ENCODE measurements at regions not wholly inside any gene's neighbourhood (a gene's known extent, or its start where the extent isn't known, plus 50 kb on each side); places are given as distances from the start of the nearest gene placed in this dataset.

DNA sequence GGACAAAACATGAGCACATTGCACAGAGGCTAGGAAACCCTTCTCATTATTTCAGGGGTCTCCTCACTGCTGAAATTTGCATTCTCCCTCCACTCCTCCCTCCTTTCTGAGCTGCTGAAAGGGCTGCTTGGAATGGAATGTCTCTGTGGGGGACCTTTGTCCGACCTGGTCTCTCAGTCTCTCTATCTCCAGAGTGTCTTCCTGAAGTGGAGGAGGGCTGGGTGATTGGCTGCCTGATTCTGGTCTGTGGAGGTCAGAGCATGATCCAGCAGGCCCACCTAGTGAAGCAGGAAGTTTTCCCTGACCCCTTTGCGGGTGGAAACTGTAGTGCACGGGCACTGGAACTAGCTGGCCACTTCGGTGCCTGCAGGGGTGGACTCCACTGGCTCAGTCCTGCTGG, 560.5 kb upstream of the HS6ST1 start:
- Histone ChIP-seq H3K27ac (ENCODE audit: low read depth, low read length) (no peak overlapping the region), H3K9ac (ENCODE audit: low read length) (no peak overlapping the region), H3K4me1 (ENCODE audit: control insufficient read depth, insufficient read depth, low read length) (peaks cover 28% of the 10 kb centered on the region)

DNA sequence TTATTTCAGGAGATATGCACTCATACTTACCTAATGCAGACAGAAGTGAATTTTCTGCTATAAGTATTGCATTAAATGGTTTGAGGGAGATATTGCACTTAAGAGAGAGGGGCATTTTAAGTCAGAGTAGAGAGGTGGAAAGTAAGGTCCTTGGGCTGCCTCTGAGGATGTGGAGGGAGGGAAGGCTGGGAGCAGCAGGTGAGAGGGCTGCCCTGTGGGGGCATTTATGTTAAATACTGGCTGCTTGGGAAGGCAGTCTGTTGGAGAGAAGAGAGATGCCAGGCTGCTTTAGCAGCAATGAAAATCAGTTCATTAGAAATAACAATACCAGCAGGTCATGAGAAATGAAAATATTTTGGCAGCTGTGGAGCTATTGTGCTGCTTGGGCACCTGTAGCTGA, 576.2 kb upstream of the HS6ST1 start:
- Histone ChIP-seq H3K27me3 (ENCODE audit: control insufficient read depth, insufficient read depth, low read length) (no peaks in the 10 kb centered on the region), H3K9me3 (ENCODE audit: control insufficient read depth, insufficient read depth, low read depth, low read length) (no peaks in the 10 kb centered on the region), H3K9ac (ENCODE audit: low read length) (no peak overlapping the region), H3K27ac (ENCODE audit: low read depth, low read length) (no peak overlapping the region), H3K4me1 (ENCODE audit: control insufficient read depth, insufficient read depth, low read length) (no peaks in the 10 kb centered on the region), H3K4me3 (ENCODE audit: low read depth, low read length) (no peak overlapping the region), H3K36me3 (ENCODE audit: control insufficient read depth, insufficient read depth, low read length) (no peaks in the 10 kb centered on the region)

More for the DNA sequence above, 560.5 kb upstream of the HS6ST1 start:
- Histone ChIP-seq H3K36me3 (ENCODE audit: control insufficient read depth, insufficient read depth, low read length) (no peaks in the 10 kb centered on the region), H3K4me3 (ENCODE audit: low read depth, low read length) (no peak overlapping the region), H3K9me3 (ENCODE audit: control insufficient read depth, insufficient read depth, low read depth, low read length) (peaks cover 4% of the 10 kb centered on the region; the same call in 1 of the 2 replicates), H3K27me3 (ENCODE audit: control insufficient read depth, insufficient read depth, low read length) (no peaks in the 10 kb centered on the region)

DNA sequence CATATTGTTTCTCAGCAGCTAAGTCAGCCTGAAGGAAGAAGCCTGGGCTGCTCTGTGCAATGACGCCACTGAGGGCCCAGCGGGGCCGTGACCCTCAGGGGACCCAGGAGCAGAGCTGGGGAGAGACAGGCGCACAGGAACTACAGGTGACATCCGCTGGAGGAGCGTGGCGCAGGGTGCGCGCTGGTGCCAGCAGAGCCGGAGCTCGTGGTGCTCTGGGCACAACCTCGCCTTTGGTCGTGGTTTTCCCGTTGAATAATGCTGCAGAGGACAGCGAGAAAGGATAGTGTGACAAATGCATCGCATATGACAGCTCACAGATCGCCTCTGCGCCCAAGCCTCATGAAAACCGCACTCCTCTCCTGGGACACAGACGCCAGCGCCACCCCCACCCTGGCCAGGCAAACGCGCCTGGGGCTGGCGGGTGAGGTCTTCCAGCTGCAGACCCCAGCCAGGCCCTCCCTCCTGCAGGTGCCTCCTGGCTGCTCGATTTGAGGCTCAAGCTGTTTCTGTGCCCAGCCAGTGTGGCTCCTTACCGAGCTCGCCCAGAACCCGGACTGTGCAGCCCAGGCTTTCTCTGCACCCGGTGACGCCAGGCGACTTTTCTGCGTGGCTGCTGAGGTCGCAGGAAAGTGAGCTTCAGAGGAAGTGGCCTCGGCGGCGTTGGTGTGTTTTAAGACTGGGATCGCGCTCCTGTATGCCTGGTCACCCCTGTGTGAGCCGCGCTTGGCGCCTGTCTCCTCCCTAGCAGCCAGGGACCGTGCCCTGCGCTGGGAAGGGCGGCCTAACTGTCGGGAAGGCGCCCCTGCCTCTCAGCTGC, 583.1 kb upstream of the HS6ST1 start:
- Histone ChIP-seq H3K27me3 (ENCODE audit: control insufficient read depth, insufficient read depth, low read length) (no peaks in the 10 kb centered on the region), H3K36me3 (ENCODE audit: control insufficient read depth, insufficient read depth, low read length) (no peaks in the 10 kb centered on the region), H3K9ac (ENCODE audit: low read length) (no peak overlapping the region), H3K9me3 (ENCODE audit: control insufficient read depth, insufficient read depth, low read depth, low read length) (peaks cover 10% of the 10 kb centered on the region), H3K27ac (ENCODE audit: low read depth, low read length) (no peak overlapping the region), H3K4me1 (ENCODE audit: control insufficient read depth, insufficient read depth, low read length) (no peaks in the 10 kb centered on the region), H3K4me3 (ENCODE audit: low read depth, low read length) (no peak overlapping the region)

DNA sequence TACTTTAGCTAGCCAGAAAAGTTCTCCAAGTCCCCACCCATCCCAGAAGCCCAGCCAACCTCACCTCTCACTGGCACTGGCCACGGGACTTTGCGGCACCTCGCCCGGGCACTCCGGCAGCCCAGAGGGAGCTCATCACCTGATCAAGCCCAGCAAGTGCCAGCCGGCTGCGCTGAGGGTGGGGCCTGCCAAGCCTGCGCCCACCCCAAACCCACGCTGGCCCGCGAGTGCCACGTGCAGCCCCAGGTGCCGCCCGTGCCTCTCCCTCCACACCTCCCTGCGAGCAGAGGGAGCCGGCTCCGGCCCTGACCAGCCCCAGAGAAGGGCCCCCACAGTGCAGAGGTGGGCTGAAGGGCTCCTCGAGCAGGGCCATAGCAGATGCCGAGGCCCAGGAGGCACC, 585.0 kb upstream of the HS6ST1 start:
- Histone ChIP-seq H3K9me3 (ENCODE audit: control insufficient read depth, insufficient read depth, low read depth, low read length) (peaks cover 10% of the 10 kb centered on the region), H3K9ac (ENCODE audit: low read length) (no peak overlapping the region)

DNA sequence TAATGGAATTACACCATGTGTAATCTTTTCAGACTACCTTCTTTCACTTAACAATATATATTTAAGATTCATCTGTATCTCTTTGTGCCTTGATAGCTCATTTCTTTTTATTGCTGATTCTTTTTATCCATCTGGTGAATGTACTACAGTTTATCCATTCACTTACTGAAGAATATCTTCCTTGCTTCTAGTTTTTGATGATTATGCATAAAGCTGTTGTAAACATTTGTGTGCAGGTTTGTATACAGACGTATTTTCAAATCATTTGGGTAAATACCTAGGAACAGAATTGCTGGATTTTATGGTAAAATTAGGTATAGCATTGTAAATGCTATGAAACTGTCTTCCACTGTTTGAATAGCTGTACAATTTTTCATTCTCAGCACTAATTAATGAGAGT, 592.6 kb upstream of the HS6ST1 start:
- H3K36me3 ChIP-seq (ENCODE audit: control insufficient read depth, insufficient read depth, low read length), result no peaks in the 10 kb centered on the region
- H3K9me3 ChIP-seq (ENCODE audit: control insufficient read depth, insufficient read depth, low read depth, low read length), result peaks cover 4% of the 10 kb centered on the region; the same call in 1 of the 2 replicates
- H3K9ac ChIP-seq (ENCODE audit: low read length), result no peak overlapping the region
- no peak overlapping the region for H3K27ac ChIP-seq (ENCODE audit: low read depth, low read length)
- no peaks in the 10 kb centered on the region for H3K27me3 ChIP-seq (ENCODE audit: control insufficient read depth, insufficient read depth, low read length)
- no peaks in the 10 kb centered on the region for H3K4me1 ChIP-seq (ENCODE audit: control insufficient read depth, insufficient read depth, low read length)
- H3K4me3 ChIP-seq (ENCODE audit: low read depth, low read length), result no peak overlapping the region

More for the DNA sequence above, 585.0 kb upstream of the HS6ST1 start:
- Histone ChIP-seq H3K4me1 (ENCODE audit: control insufficient read depth, insufficient read depth, low read length) (no peaks in the 10 kb centered on the region), H3K4me3 (ENCODE audit: low read depth, low read length) (no peak overlapping the region), H3K36me3 (ENCODE audit: control insufficient read depth, insufficient read depth, low read length) (no peaks in the 10 kb centered on the region), H3K27me3 (ENCODE audit: control insufficient read depth, insufficient read depth, low read length) (no peaks in the 10 kb centered on the region), H3K27ac (ENCODE audit: low read depth, low read length) (no peak overlapping the region)

DNA sequence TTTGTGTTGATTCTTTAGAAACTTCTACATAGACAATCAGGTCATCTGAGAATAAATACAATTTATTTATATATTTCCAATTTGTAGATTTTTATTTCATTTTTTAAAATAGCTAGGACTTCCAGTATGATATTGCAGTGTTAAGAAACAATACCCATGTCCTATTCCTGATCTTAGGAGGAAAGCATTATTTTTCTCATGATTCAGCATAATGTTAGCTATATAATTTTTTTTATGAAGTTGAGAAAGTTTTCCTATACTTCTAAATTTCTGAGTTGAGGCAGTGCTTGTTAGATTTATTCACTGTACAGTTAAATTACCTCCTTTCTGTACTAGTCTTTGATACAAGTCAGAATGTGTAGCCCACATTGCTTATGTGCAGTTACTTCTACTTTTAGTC, 595.7 kb upstream of the HS6ST1 start:
- Histone ChIP-seq H3K27ac (ENCODE audit: low read depth, low read length) (no peak overlapping the region), H3K27me3 (ENCODE audit: control insufficient read depth, insufficient read depth, low read length) (no peaks in the 10 kb centered on the region), H3K4me3 (ENCODE audit: low read depth, low read length) (no peak overlapping the region), H3K9ac (ENCODE audit: low read length) (no peak overlapping the region), H3K36me3 (ENCODE audit: control insufficient read depth, insufficient read depth, low read length) (no peaks in the 10 kb centered on the region), H3K9me3 (ENCODE audit: control insufficient read depth, insufficient read depth, low read depth, low read length) (peaks cover 6% of the 10 kb centered on the region; the same call in 1 of the 2 replicates), H3K4me1 (ENCODE audit: control insufficient read depth, insufficient read depth, low read length) (no peaks in the 10 kb centered on the region)

DNA sequence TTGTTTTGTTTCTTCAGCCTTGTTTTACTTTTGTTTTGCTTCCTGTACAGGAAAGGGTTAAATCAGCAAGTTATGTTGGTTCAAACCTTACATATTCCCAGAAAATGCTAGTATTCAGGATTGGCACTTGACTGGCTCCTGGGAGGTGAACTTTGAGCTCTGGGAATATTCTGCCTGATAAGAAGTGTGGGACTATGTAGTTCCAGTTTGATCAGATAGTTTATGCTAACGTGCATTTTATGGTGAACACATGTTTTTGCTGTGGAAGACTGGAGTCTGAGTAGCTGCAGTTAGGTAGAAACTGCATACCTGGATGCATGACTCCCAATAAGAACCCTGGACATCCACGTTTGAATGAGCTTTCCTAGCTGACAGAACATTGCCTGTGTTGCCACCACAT, 603.1 kb upstream of the HS6ST1 start:
- H3K4me3 ChIP-seq (ENCODE audit: low read depth, low read length), result no peak overlapping the region
- peaks cover 7% of the 10 kb centered on the region for H3K9me3 ChIP-seq (ENCODE audit: control insufficient read depth, insufficient read depth, low read depth, low read length)
- H3K27ac ChIP-seq (ENCODE audit: low read depth, low read length), result no peak overlapping the region
- H3K36me3 ChIP-seq (ENCODE audit: control insufficient read depth, insufficient read depth, low read length), result no peaks in the 10 kb centered on the region
- H3K4me1 ChIP-seq (ENCODE audit: control insufficient read depth, insufficient read depth, low read length), result no peaks in the 10 kb centered on the region
- H3K9ac ChIP-seq (ENCODE audit: low read length), result no peak overlapping the region
- no peaks in the 10 kb centered on the region for H3K27me3 ChIP-seq (ENCODE audit: control insufficient read depth, insufficient read depth, low read length)

DNA sequence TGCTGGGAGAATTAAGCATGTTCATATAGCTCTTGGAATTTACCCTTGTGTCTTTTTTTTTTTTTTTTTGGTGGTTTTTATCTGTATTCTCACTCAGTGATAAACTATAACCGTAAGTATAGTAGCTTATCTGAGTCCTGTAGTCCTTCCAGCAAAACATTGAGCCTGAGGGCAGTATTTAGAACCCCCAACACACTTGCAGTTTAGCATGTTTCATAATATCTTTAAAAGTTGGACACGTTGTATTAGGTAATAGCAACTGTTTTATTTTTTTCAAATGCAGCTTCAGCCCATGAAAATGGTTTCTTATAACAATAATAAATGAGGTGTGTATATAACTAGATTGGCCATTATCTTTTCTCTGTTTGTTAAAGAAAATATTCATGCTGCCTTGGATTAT, 603.5 kb upstream of the HS6ST1 start:
- Histone ChIP-seq H3K4me3 (ENCODE audit: low read depth, low read length) (no peak overlapping the region), H3K27me3 (ENCODE audit: control insufficient read depth, insufficient read depth, low read length) (no peaks in the 10 kb centered on the region), H3K36me3 (ENCODE audit: control insufficient read depth, insufficient read depth, low read length) (no peaks in the 10 kb centered on the region), H3K9me3 (ENCODE audit: control insufficient read depth, insufficient read depth, low read depth, low read length) (peaks cover 11% of the 10 kb centered on the region), H3K27ac (ENCODE audit: low read depth, low read length) (no peak overlapping the region), H3K9ac (ENCODE audit: low read length) (no peak overlapping the region), H3K4me1 (ENCODE audit: control insufficient read depth, insufficient read depth, low read length) (no peaks in the 10 kb centered on the region)

DNA sequence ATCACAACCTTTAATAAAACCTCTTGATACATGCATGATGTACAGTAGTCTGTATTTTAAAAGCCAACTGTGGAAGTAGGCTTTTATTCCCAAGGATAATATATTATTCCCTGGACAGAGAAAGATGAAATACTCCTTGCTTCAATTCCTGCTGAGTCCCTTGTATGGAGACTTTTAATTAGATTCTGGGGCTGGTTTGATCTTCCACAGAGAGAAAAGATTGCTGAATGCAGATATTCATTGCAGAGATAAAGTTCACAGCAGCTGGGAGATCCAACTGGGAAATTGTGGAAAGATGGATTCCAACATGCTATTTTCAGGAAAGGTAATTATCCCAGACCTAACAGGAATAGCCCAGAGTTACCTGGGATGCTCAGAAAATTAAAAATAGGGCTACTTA, 607.0 kb upstream of the HS6ST1 start:
- Histone ChIP-seq H3K27ac (ENCODE audit: low read depth, low read length) (no peak overlapping the region), H3K36me3 (ENCODE audit: control insufficient read depth, insufficient read depth, low read length) (no peaks in the 10 kb centered on the region), H3K4me3 (ENCODE audit: low read depth, low read length) (no peak overlapping the region), H3K27me3 (ENCODE audit: control insufficient read depth, insufficient read depth, low read length) (no peaks in the 10 kb centered on the region), H3K9ac (ENCODE audit: low read length) (no peak overlapping the region), H3K9me3 (ENCODE audit: control insufficient read depth, insufficient read depth, low read depth, low read length) (peaks cover 10% of the 10 kb centered on the region), H3K4me1 (ENCODE audit: control insufficient read depth, insufficient read depth, low read length) (no peaks in the 10 kb centered on the region)

DNA sequence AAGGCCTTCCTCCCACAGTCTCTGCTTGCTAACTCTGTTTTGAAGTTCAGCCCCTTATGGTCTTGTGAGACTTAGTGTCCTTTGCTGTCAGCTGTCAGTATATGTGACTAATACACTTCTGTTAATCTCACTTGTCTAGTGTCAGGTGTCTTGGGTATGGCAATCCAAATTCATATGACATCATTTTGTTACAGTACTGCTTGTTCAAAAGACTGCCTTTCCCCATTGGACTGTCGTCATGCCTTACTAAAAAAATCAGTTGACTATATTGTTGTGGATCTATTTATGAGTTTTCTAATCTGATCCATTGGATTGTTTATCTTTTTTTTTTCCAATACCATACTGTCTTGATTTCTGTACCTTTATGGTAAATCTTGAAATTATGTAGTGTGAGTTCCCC, 611.4 kb upstream of the HS6ST1 start:
- Histone ChIP-seq H3K27ac (ENCODE audit: low read depth, low read length) (no peak overlapping the region), H3K4me1 (ENCODE audit: control insufficient read depth, insufficient read depth, low read length) (no peaks in the 10 kb centered on the region), H3K9me3 (ENCODE audit: control insufficient read depth, insufficient read depth, low read depth, low read length) (peaks cover 6% of the 10 kb centered on the region; the same call in 1 of the 2 replicates), H3K9ac (ENCODE audit: low read length) (no peak overlapping the region), H3K27me3 (ENCODE audit: control insufficient read depth, insufficient read depth, low read length) (no peaks in the 10 kb centered on the region), H3K36me3 (ENCODE audit: control insufficient read depth, insufficient read depth, low read length) (no peaks in the 10 kb centered on the region), H3K4me3 (ENCODE audit: low read depth, low read length) (no peak overlapping the region)

DNA sequence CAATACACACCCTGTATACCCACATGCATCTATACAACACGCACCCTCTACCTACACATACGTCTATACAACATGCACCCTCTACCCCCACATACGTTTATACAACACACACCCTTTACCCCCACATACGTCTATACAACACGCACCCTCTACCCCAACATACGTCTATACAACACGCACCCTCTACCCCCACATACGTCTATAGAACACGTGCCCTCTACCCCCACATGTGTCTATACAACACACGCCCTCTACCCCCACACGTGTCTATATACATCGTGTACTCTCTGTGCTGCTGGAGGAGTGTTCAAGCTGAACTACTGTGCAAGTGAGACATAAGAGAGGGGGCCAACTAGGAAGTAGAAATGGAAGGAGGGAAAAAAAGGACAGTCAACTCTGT, 621.7 kb upstream of the HS6ST1 start:
- Histone ChIP-seq H3K36me3 (ENCODE audit: control insufficient read depth, insufficient read depth, low read length) (no peaks in the 10 kb centered on the region), H3K4me1 (ENCODE audit: control insufficient read depth, insufficient read depth, low read length) (no peaks in the 10 kb centered on the region), H3K27ac (ENCODE audit: low read depth, low read length) (no peak overlapping the region), H3K9ac (ENCODE audit: low read length) (no peak overlapping the region), H3K9me3 (ENCODE audit: control insufficient read depth, insufficient read depth, low read depth, low read length) (no peaks in the 10 kb centered on the region), H3K4me3 (ENCODE audit: low read depth, low read length) (no peak overlapping the region), H3K27me3 (ENCODE audit: control insufficient read depth, insufficient read depth, low read length) (no peaks in the 10 kb centered on the region)
